ENCODE measurements at regions not wholly inside any gene's neighbourhood (a gene's known extent, or its start where the extent isn't known, plus 50 kb on each side); places are given as distances from the start of the nearest gene placed in this dataset.

- no peak overlapping the region for H3K27ac ChIP-seq
- intact Hi-C loops (cut with DNase I): no loop called here
- H3K4me1 ChIP-seq: no peaks in the 10 kb centered on the region
- DNase-seq (ENCODE audit: extremely low spot score in 2 of 2): no peak
- no peak overlapping the region for H3K4me3 ChIP-seq
- TF ChIP-seq POLR2A (IDR thresholded peaks at IDR 0.05) (no peak), CTCF (IDR thresholded peaks at IDR 0.05) (no peak), POLR2AphosphoS5 (IDR thresholded peaks at IDR 0.05; ENCODE audit: insufficient read depth in 1 of 2, low read depth in 1 of 2) (no peak)
- no peaks in the 10 kb centered on the region for H3K9me3 ChIP-seq
- no peaks in the 10 kb centered on the region for H3K36me3 ChIP-seq
- no peaks in the 10 kb centered on the region for H3K27me3 ChIP-seq
These were observed 142.1 kb upstream of the PHACTR3 start for GRCh38 chr20:59462249-59462648.

GRCh38 chr20:59463541-59463940 is 140.8 kb upstream of the PHACTR3 start:
- no peak for DNase-seq (ENCODE audit: extremely low spot score in 2 of 2)
- H3K27me3 ChIP-seq: no peaks in the 10 kb centered on the region
- H3K9me3 ChIP-seq: no peaks in the 10 kb centered on the region
- no peak for TF ChIP-seq POLR2AphosphoS5 (IDR thresholded peaks at IDR 0.05; ENCODE audit: insufficient read depth in 1 of 2, low read depth in 1 of 2)
- no peak for TF ChIP-seq POLR2A (IDR thresholded peaks at IDR 0.05)
- no peak for TF ChIP-seq CTCF (IDR thresholded peaks at IDR 0.05)
- H3K27ac ChIP-seq: no peak overlapping the region
- H3K36me3 ChIP-seq: no peaks in the 10 kb centered on the region
- intact Hi-C loops (cut with DNase I): no loop called here
- H3K4me3 ChIP-seq: no peak overlapping the region
- H3K4me1 ChIP-seq: no peaks in the 10 kb centered on the region

GRCh38 chr20:59466107-59466815 is 138.1 kb upstream of the PHACTR3 start:
- DNase-seq (ENCODE audit: extremely low spot score in 2 of 2): no peak
- intact Hi-C loops (cut with DNase I): no loop called here
- H3K36me3 ChIP-seq: no peaks in the 10 kb centered on the region

GRCh38 chr20:59468831-59469230 is 135.5 kb upstream of the PHACTR3 start:
- TF ChIP-seq POLR2A (IDR thresholded peaks at IDR 0.05) (no peak), CTCF (IDR thresholded peaks at IDR 0.05) (no peak), POLR2AphosphoS5 (IDR thresholded peaks at IDR 0.05; ENCODE audit: insufficient read depth in 1 of 2, low read depth in 1 of 2) (no peak)
- intact Hi-C loops (cut with DNase I): no loop called here
- H3K4me1 ChIP-seq: no peaks in the 10 kb centered on the region
- no peak overlapping the region for H3K27ac ChIP-seq
- no peaks in the 10 kb centered on the region for H3K36me3 ChIP-seq
- H3K4me3 ChIP-seq: no peak overlapping the region
- no peaks in the 10 kb centered on the region for H3K27me3 ChIP-seq
- DNase-seq (ENCODE audit: extremely low spot score in 2 of 2): no peak
- H3K9me3 ChIP-seq: no peaks in the 10 kb centered on the region

More at GRCh38 chr20:59466107-59466815, 138.1 kb upstream of the PHACTR3 start:
- no peak overlapping the region for H3K4me3 ChIP-seq
- no peaks in the 10 kb centered on the region for H3K27me3 ChIP-seq
- no peak overlapping the region for H3K27ac ChIP-seq
- no peaks in the 10 kb centered on the region for H3K4me1 ChIP-seq
- H3K9me3 ChIP-seq: no peaks in the 10 kb centered on the region
- no peak for TF ChIP-seq CTCF (IDR thresholded peaks at IDR 0.05)
- TF ChIP-seq POLR2A (IDR thresholded peaks at IDR 0.05): no peak
- TF ChIP-seq POLR2AphosphoS5 (IDR thresholded peaks at IDR 0.05; ENCODE audit: insufficient read depth in 1 of 2, low read depth in 1 of 2): no peak

All from vagina (tissue), 2 donors.